GM19023 (cell line): ENCODE measurements at regions not wholly inside any gene's neighbourhood (a gene's known extent, or its start where the extent isn't known, plus 50 kb on each side); places are given as distances from the start of the nearest gene placed in this dataset.
"Not testable (repeated sequence)": the region's sequence is repeated elsewhere in the genome, so short reads cannot be mapped to it uniquely, and the experiment has no call there.

Experiments used
- ATAC-seq: cut with Tn5 transposase; IDR thresholded peaks from one replicate; pipeline ENCODE4 v1.9.1; 2021; ENCODE audit warnings: mild to moderate bottlenecking, moderate library complexity; ENCODE audit not compliant: unreplicated experiment

DNA sequence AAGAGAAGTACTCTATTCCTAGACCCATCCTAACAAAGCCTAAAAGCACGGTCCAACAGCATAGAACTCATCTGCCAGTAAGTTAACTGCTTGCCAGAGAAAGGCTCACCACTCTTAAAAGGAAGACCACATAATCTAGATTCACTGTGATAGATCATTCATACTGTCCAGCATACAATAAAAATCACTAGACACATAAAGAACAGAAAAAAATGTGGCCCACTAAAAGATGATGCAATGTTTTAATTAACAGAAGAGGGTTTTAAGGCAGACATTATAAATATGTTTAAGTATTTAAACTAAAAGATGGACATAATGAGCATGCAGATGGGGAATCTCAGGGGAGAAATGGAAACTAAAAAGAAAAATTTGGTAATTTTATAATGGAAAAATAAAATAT lies 157.5 kb upstream of the CDH4 start:
- no peak for ATAC-seq

DNA sequence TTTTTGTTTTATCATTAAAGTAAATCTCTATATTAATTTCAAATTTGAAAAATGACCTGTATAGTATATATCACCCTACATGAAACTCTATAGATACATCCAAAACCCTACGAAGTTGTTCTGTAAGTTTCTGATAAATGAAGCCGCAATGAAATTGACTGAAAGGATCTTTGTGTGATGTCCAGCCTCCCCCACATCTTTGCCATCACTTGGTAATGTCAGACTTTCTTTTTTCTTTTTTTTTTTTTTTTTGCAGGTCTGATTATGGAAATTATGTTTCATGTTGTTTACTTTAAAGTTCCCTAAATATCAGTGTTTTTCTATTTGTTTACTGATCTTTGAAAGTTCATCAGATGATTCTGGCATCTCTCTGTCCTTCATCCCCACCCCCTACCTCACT lies 155.6 kb upstream of the CDH4 start:
- ATAC-seq: no peak

DNA sequence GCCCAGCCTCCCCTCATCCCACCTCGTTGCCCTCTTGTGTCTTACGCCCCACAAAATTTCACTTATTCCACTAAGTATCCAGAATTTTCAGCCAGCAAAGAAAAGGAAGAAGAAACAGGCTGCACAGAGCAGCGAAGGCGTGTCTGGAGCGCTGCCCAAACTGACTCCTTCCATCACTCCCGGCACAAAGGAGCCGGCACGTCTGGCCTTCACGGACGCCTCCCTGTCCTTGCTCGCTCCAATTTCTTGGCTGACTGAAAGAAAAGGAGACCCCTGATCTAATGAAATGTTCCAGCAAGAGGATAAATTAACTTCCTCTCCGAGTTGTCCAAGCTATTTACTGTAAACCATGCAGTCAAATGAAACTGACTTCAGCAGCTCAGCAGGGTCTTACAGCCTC lies 152.3 kb upstream of the CDH4 start:
- no peak for ATAC-seq

DNA sequence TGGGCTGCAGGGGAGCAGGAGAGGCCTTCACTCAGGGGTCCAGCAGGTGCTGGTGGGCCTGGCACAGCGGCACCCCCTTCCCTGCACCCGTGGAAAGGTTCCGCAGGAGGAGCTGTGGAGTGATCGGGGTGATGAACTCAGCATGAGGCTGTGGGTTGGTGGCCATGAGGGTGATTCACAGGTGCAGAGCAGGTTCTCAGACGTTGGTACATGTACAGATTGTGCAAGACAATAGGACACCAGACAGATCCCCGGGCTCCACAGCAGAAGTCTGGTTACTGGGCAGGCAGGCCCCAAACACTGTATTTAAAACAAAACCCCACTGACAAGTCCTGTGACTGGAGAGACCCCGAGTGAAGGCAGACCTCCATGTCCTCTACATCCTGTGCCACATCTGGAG lies 151.6 kb upstream of the CDH4 start:
- no peak for ATAC-seq

DNA sequence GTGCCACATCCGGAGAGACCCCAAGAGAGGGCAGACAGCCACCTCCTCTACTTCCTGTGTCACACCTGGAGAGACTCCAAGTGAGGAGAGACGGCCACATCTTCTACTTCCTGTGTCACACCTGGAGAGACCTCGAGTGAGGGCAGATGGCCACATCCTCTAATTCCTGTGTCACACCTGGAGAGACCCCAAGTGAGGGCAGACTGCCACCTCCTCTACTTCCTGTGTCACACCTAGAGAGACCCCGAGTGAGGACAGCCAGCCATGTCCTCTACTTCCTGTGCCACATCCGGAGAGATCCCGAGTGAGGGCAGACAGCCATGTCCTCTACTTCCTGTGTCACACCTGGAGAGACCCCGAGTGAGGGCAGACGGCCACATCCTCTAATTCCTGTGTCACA lies 150.7 kb upstream of the CDH4 start:
- ATAC-seq: not testable (repeated sequence)

DNA sequence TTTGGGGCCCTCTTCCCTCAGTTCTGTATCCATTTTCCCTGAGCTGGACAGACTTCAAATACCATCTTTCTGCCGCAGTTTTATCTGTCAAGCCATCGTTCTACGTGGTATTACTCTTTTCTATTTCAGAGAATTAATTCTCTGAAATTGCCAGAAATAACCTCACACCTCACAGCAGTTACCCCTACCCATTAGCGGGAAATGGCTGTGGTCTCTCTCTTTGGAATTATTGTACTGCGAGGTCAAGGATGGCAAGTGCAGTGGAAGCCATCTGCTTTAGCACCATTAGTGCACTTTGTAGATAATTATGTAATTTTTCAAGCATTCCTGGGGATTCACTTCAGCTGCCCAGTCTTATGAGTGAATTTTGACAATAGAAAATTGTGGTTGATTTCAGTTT lies 147.8 kb upstream of the CDH4 start:
- no peak for ATAC-seq

DNA sequence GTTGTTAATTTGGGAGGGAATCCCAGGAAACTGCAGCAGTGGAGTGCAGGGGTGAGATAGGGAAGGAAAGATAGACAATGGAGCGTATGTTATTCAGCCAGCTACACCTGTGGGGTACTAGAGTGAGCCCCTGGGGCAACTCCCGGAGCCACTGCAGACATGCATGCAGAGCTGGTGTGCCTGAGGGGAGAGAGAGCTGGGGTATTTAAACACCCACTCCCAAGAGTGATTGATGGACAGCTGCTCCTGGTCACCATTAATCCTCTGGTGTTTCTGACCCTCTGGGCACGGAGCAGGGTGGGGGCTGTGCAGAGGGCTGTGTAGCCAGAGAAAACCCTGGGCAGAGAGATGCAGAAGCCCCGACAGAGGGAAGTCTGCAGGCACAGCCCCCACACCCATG lies 146.7 kb upstream of the CDH4 start:
- ATAC-seq: no peak

DNA sequence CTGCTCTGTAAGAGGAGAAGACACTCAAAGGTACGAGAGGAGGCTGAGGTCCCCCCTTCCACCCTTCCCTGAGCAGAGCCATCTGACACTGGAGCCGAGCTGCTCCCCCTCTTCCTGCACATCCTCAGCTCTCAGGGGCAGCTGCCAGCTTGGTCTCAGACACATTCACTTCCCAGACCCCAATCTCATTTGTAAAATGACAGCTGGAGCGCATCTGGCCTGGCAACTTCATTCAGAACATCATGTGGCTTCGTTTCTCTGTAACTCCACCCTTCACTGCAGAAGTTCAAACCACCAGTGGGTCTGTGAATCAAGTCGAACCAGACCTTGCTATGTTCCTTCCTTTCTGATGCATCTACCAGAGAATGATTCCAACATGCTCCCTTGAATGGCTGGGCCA lies 145.6 kb upstream of the CDH4 start:
- no peak for ATAC-seq

DNA sequence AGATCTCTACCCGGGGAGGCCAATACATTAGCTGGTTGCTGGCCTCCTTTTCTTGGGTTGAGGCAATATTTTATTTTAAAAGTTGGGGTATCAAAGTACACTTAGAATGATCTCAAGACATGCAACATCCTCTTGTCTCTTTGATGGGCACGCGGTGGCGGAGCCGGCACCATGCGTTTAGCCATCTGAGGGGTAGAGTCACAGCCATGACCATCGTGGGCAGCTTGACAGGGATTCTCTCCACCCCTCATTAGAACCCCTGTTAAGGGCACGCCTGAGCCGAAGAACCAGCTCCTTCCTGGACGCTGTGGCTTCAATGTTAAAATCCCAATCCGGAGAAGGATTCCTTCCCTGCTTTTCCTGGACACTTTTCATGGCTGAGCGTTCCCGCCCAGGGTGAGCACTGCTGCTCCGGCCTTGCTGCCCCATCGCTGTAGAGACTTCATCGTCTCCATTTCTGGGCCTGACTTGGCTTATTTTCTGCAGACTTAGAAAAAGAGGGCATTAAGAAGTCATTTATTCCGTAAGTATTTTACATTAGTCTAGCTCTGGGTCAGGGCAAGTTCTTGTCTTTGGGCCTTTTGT lies 142.7 kb upstream of the CDH4 start:
- ATAC-seq: no peak

DNA sequence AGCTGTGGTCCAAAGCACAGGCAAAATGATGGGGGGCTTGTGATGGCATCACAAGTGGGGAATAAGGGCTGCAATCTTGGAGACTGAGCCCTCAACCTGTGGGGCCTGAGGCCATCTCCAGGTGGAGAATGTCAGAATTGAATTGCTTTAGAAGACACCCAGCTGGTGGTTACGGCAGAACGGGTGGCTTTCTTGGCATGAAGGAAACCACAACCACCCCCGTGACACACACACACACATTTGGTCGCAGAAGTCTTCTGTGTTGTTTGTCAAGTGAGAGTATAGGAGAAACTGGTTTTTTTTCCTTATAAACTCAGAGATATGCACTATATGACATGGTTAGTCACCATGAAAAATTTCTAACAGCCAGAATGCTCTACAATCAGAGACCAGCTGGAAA lies 139.5 kb upstream of the CDH4 start:
- ATAC-seq: no peak

DNA sequence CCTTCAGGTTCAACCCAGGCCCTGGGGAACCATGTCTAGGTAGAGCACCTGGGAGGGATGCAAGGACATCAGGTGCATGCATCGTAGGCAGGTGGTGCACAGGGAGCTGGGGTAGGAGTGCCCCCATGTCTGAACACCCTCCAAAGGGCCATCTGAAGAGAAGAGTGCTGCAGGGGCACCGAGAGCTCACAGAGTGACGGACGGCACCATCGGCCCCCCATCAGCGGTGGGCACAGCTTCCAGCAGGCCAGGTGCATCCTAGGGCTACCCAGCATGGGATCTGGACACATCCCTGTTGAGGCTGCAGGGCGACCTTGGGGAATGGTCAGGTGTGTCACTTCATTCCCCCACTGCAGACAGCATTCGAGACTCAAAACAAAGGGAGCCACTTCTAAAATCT lies 138.3 kb upstream of the CDH4 start:
- ATAC-seq: no peak

DNA sequence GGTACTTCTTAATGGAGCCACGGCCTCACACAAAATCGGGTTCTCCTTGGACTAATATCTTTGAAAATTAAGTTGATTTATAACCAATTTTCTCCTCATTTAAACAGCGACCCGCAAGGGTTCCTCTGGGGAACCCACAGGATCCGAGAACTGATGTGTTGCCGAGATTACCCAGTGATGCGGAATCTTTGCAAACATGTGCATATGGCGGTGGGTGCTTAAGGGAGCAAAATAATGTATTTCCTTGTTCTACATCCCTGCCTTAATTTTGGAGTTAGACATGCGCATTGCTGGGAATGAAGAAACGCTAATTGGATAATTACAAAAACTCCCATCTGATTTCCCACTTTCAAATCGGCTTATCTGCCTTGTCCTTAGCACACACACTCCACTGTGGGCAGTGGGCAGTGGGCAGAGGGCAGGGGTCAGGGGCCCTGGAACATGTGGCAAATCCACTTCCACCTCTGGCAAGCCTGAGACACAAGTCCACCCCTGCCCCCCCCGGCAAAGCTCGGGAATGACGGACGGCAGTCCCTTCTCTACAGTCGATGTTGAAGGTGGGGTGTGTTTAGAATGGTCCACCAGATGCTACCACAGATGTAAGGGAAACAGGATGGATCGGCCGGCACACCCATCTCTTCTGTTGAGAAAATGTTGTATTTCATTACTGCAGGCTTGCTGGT lies 137.4 kb upstream of the CDH4 start:
- no peak for ATAC-seq

DNA sequence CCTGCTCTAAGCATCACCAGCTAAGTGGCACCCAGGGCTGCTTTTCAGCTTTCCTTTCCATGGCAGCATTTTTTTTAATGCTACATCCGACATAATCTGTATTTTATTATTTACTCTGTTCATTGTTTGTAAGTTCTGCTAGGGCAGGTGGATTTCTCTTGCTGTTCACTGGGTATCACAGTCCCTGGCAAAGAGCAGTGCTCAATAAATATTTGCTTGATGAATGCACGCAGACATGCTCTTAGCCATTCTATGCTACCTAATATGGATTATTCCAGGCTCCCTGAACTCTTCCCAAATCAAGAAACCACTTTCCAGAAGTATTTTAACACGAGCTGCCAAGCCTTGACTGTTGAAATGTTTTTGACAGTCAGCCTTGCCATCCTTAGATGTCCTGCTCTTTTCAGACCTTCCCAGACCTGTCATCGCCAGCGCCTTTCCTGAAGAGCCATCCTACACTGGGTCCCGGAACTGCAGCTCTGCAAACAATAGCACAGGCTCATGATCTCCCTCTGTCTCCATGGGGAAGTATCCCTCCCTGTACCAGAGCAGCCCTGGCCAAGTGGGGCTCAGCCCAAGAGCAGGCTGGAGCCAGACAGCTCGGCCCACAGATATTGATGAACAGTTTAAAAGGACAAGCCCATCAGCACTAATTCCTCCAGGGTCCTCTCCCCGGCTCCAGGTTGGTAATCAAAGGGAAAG lies 136.5 kb upstream of the CDH4 start:
- no peak for ATAC-seq

DNA sequence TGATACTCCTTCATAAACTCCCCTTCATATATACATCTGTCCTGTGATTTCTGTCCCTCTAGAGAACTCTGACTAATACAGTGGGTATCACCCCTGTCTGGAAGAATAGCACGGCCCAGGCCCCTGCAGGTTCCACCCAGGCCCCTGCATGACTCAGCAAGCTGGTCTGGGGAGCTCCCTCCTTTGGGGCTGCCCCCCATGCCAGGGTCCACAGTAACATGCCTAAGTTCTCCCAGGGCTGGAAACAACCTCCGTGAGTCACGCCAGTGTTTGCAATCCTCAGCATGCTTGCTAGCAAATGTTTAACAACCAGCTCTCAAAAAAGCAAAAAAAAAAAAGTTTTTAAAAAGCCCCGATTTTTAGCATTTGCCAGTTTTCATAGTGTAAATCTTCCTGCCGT lies 134.3 kb upstream of the CDH4 start:
- no peak for ATAC-seq

DNA sequence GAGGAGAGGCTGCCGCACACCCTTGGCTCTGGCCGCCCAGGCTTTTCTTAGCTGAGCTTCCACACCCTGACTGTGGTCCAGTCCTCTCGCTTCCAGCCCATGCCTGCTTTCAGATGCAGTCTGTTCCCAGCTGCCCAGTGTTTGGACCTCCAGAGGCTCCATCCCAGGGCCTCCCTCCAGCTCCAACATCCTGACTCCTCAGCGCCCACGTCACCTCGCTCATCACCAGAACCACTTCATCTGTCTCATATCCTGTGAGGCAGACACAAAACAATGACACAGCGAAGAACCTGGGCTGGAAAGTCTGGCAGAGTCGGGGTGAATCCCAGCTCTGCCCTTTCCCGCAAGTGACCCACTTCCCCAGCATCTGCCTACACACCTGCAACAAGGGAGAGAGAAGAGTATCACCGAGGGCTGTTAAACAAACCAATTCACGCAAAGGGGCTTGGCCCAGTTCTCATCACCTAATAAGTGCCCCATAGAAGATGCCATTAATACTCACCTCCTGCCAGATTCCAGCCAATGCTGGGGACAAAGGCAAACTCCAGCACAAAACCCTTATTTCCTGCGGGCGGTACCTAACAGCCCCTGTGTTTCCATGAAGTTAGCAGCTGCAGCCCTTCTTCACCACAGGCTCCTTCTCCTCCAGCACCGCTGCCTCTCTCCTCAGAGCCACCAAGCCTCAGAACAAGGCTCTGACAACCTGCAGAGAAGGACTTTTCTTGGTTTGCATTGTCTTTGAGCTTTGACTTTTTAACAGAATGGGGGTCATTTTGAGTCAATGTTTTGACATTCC lies 133.4 kb upstream of the CDH4 start:
- no peak for ATAC-seq

DNA sequence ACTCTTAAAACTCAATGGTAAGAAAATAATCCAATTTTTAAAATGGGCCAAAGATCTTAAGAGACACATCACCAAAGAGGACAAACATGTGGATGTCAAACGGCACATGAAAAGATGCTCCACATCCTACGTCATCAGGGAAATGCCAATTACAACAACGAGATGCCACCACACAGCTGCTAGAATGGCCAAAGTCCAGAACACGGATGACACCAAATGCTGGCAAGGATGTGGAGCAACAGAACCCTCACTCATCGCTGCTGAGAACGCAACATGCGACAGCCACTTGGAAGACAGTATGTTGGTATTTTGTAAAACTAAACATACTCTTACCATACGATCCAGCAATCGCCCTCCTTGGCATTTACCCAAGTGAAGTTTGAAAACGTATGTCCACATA lies 132.8 kb upstream of the CDH4 start:
- ATAC-seq: no peak

DNA sequence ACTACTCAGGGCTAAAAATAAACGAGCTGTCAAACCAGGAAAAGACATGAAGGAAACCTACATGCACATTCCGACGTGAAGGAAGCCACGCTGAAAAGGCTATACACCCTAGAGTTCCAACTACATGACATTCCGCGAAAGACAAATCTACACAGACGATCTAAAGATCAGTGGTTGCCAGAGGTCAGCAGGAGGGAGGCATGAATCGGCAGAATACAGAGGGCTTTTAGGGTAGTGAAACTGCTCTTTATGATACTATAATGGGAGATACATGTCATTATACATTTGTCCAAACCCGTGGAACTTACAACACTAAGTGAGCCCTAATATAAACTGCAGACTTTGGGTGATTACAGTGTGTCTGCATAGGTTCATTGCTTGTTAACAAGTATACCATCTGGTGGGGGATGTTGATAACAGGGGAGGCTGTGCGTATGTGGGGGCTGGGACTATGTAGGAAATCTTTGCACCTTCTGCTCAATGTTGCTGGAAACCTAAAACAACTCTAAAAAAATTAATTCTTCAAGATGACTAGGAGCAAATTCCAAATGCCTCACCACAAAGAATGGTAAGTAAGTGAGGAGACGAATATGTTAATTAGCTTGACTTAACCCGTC lies 132.2 kb upstream of the CDH4 start:
- no peak for ATAC-seq

DNA sequence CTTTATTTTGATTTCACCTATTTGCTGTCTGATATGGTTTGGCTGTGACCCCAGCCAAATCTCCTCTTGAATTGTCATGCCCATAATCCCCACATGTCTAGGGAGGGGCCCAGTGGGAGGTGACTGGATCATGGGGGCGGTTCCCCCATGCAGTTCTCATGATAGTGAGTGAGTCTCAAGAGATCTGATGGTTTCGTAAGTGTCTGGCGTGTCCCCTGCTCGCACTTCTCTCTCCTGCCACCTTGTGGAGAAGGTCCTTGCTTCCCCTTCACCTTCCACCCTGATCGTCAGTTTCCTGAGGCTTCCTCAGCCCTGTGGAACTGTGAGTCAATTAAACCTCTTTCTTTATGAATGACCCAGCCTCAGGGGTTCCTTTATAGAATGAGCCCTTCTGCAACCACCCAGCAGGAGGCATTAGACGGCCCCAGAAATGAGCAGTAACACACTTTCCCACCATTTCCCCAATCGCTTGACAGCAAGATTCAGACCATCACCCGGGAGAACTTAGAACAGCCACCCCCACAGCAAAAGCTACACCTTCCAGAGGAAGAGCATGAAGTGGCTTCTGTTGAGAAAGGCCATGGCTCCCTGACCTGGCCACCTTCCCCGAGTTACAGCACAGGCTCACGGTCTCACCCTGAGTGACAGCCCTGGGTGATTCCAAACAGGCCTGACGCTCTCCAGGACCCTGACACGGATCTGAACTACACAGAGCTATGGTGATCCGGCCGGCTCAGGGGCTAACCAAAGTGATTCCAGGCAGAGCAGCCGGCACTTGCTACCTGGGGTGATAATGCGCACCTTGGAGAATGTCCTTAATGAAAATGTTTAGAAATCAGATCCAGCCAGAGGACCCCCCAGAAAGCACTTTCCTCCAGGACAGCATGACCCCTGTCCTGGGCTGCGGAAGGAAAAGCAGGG lies 131.2 kb upstream of the CDH4 start:
- ATAC-seq: no peak

DNA sequence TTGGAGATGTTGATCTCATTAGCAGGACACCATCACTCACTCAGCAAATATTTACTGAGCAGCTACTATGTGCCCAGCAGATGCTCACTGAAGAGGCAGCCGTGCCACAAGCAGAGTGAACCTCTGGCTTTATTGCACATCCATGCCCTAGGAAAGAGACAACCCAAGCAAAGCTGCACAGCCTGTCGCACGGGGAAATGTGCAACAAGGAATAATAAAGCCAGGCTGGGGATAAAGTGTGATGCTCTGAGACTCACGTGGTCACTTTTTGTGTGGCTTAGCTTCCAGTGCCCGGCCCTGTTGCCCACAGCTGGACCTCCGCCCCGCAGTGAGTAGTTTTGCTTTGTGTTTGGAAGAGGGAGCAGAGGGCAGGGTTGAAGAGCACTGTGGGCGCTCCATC lies 130.4 kb upstream of the CDH4 start:
- ATAC-seq: no peak

DNA sequence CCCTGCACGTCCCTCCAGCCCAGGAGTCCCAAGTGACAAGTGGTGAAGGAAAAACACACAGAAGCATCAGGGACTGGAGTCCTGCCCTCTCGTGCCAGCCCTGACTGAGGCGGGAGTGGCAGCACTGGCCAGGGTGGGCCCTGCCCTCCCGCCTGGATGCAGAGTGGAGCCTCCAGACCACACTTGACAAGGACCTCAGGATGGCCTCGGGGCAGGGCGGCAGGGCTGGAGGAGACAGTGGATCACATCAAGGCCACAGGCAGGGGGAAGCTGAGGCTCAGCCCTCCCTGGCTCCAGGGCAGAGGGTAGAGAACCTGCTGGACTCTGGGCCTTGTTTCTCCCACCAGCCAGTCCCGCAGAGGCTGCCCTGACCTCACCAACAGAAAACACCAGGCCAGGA lies 128.8 kb upstream of the CDH4 start:
- ATAC-seq: no peak
